LNCaP clone FGC (cell line): ENCODE measurements at regions not wholly inside any gene's neighbourhood (a gene's known extent, or its start where the extent isn't known, plus 50 kb on each side); places are given as distances from the start of the nearest gene placed in this dataset.
"Not testable (repeated sequence)": the region's sequence is repeated elsewhere in the genome, so short reads cannot be mapped to it uniquely, and the experiment has no call there.

Experiments used
- DNase-seq: peaks from one replicate; pipeline ENCODE4 v3.0.0-alpha.2; 2011; ENCODE audit warnings: low read depth
- H3K4me3 ChIP-seq: 2 replicates; pipeline ENCODE4 v1.5.1; 2011; ENCODE audit warnings: mild to moderate bottlenecking, low read depth, low read length, control low read depth
- CTCF ChIP-seq: IDR thresholded peaks from 2 replicates; pipeline ENCODE4 v1.5.1; 2012; ENCODE audit warnings: mild to moderate bottlenecking; ENCODE audit not compliant: control insufficient read depth, insufficient read depth; ENCODE audit errors: extremely low read depth

GRCh38 chr5:68115584-68115983 is 100.0 kb upstream of the PIK3R1 start:
- no peak for TF ChIP-seq CTCF
- DNase-seq: no peak
- H3K4me3 ChIP-seq: no peak overlapping the region

DNA sequence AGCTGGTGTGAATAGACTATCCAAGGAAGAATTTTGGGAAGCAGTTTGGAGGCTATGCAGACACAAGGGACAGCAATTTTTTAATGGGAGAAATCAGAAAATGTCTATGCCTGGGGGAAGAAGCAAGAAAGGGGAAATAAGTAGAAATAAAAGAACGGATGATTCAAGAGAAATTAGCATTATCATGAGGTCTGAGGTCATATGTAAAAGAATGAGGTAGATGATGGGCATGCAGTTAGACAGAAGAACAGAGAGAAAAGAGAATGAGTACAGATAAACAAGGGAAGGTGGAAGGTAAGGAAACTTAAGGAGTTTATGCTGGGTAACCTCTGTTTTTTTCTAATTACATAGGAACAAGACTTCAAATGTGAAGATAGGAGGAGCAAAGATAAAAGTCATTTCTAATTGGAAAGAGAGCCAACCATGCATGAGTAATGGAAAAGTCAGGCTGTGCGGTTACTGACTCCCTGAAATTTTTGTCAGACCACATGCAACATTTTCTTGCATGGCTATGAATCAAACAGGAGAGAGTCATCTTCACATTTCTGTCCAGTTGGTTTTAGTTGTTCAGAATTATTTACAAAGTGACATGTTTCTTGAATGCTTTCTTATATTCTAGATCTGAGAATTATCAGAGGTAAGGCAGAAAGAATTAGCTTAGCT is 101.0 kb upstream of the PIK3R1 start:
- no peak for DNase-seq
- TF ChIP-seq CTCF: no peak
- no peak overlapping the region for H3K4me3 ChIP-seq

GRCh38 chr5:68112658-68113057 is 102.9 kb upstream of the PIK3R1 start:
- no peak overlapping the region for H3K4me3 ChIP-seq
- TF ChIP-seq CTCF: no peak
- DNase-seq: no peak

GRCh38 chr5:68110894-68111293 is 104.7 kb upstream of the PIK3R1 start:
- DNase-seq: peak; percentile 41
- TF ChIP-seq CTCF: no peak

GRCh38 chr5:68110264-68110663 is 105.3 kb upstream of the PIK3R1 start:
- no peak overlapping the region for H3K4me3 ChIP-seq
- DNase-seq: peak; percentile 63
- no peak for TF ChIP-seq CTCF

More at GRCh38 chr5:68110894-68111293, 104.7 kb upstream of the PIK3R1 start:
- no peak overlapping the region for H3K4me3 ChIP-seq

DNA sequence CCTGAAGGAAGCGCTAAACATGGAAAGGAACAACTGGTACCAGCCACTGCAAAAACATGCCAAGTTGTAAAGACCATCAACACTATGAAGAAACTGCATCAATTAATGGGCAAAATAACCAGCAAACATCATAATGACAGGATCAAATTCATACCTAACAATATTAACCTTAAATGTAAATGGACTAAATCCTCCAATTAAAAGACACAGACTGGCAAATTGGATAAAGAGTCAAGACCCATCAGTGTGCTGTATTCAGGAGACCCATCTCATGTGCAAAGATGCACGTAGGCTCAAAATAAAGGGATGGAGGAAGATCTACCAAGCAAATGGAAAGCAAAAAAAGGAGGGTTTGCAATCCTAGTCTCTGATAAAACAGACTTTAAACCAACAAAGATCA is 111.3 kb upstream of the PIK3R1 start:
- not testable (repeated sequence) for DNase-seq, H3K4me3 ChIP-seq

- not testable (repeated sequence) for DNase-seq, H3K4me3 ChIP-seq
Measured at GRCh38 chr5:68103297-68103696, 112.3 kb upstream of the PIK3R1 start.

GRCh38 chr5:68099327-68099726 is 116.2 kb upstream of the PIK3R1 start:
- TF ChIP-seq CTCF: no peak
- H3K4me3 ChIP-seq: no peak overlapping the region
- no peak for DNase-seq
